B cell (primary cell): ENCODE measurements at regions not wholly inside any gene's neighbourhood (a gene's known extent, or its start where the extent isn't known, plus 50 kb on each side); places are given as distances from the start of the nearest gene placed in this dataset.

Source experiments
- ATAC-seq: fragments of 200-7000 bp; cut with Tn5 transposase; one replicate; pipeline ENCODE4 v1.10.0; 2021; ENCODE audit warnings: low read depth, mild to moderate bottlenecking, moderate number of reproducible peaks, moderate library complexity
- CTCF ChIA-PET: fragments of 350-600 bp; sonication (Branson Sonifier 250); formaldehyde crosslinking; loops from one replicate; lab custom pipeline; 2021; ENCODE audit warnings: antibody characterized with exemption, inconsistent platforms; lab: Charles Lee
- POLR2A ChIA-PET: fragments of 350-600 bp; sonication (Branson Sonifier 250); formaldehyde crosslinking; loops from one replicate; lab custom pipeline; 2021; ENCODE audit warnings: antibody characterized with exemption; lab: Charles Lee
- DNase-seq: peaks from one replicate; pipeline ENCODE4 v3.0.0; 2013
- H2AFZ ChIP-seq: 2 replicates; pipeline ENCODE4 v1.6.1; 2012; ENCODE audit warnings: mild to moderate bottlenecking, low read depth, low read length; ENCODE audit not compliant: insufficient read depth, poor library complexity, severe bottlenecking
- H3K27ac ChIP-seq, 2 donors: 1 replicate in 1 of 2; 2 replicates in 1 of 2; pipeline ENCODE4 v1.5.1; 2012 to 2013; ENCODE audit warnings: low read length in 2 of 2, mild to moderate bottlenecking in 2 of 2, moderate library complexity in 1 of 2
- H3K27me3 ChIP-seq, 4 experiments: fragments of 200-600 bp in 1 of 4; sonication (generic) in 1 of 4; replicated peaks in 1 of 4; 1 replicate in 2 of 4; 2 replicates in 2 of 4; pipeline versions ENCODE4 v1.6.1 to v1.7.0; 2013 to 2016; ENCODE audit warnings: low read length in 3 of 4, mild to moderate bottlenecking in 2 of 4, mixed read lengths in 1 of 4, moderate library complexity in 1 of 4; ENCODE audit not compliant: insufficient read depth in 4 of 4, control insufficient read depth in 3 of 4; ENCODE audit errors: control extremely low read depth in 1 of 4
- H3K36me3 ChIP-seq, 2 experiments: replicated peaks in 1 of 2; 1 replicate in 1 of 2; 2 replicates in 1 of 2; pipeline versions ENCODE4 v1.6.1 to v1.7.1; 2013; ENCODE audit warnings: low read length in 1 of 2; ENCODE audit not compliant: insufficient read depth in 2 of 2, control insufficient read depth in 1 of 2; ENCODE audit errors: control extremely low read depth in 1 of 2, extremely low read depth in 1 of 2
- H3K4me1 ChIP-seq, 2 donors: fragments of 200-600 bp in 1 of 2; sonication (generic) in 1 of 2; 1 replicate in 1 of 2; 2 replicates in 1 of 2; pipeline versions ENCODE4 v1.5.1 to v1.6.1; 2013 to 2017; ENCODE audit warnings: low read length in 2 of 2; ENCODE audit not compliant: control insufficient read depth in 2 of 2, insufficient read depth in 2 of 2
- H3K4me2 ChIP-seq: replicated peaks from 2 replicates; pipeline ENCODE3; 2012; ENCODE audit warnings: mild to moderate bottlenecking, low read depth, low read length; ENCODE audit not compliant: poor library complexity, severe bottlenecking
- H3K4me3 ChIP-seq, 5 experiments: fragments of 200-600 bp in 1 of 5; sonication (generic) in 1 of 5; 1 replicate in 3 of 5; 2 replicates in 2 of 5; pipeline versions ENCODE4 v1.5.1 to v1.7.0; 2011 to 2016; ENCODE audit warnings: low read length in 4 of 5, mild to moderate bottlenecking in 4 of 5, low read depth in 2 of 5, control low read depth in 1 of 5, moderate library complexity in 1 of 5; ENCODE audit not compliant: insufficient read depth in 1 of 5; ENCODE audit errors: control extremely low read depth in 1 of 5, extremely low read depth in 1 of 5
- H3K79me2 ChIP-seq: fragments of 200-600 bp; sonication (generic); one replicate; pipeline ENCODE4 v1.6.0; 2016; ENCODE audit warnings: low read length; ENCODE audit not compliant: control insufficient read depth, insufficient read depth
- H3K9ac ChIP-seq: fragments of 200-600 bp; sonication (generic); 2 replicates; pipeline ENCODE4 v1.6.1; 2017; ENCODE audit warnings: mild to moderate bottlenecking, low read length, moderate library complexity
- H3K9me3 ChIP-seq, 3 donors: one replicate each; pipeline versions ENCODE4 v1.6.1 to v1.7.1; 2013; ENCODE audit warnings: low read length in 2 of 3; ENCODE audit not compliant: control insufficient read depth in 2 of 3, insufficient read depth in 1 of 3; ENCODE audit errors: control extremely low read depth in 1 of 3
- H4K20me1 ChIP-seq: 2 replicates; pipeline ENCODE4 v1.6.0; 2012; ENCODE audit warnings: mild to moderate bottlenecking, low read length; ENCODE audit not compliant: insufficient read depth, control insufficient read depth, poor library complexity, severe bottlenecking
- H3K27ac Mint-ChIP-seq: one replicate; pipeline ENCODE4 v1.8.0; 2021; ENCODE audit warnings: mixed read lengths
- H3K27me3 Mint-ChIP-seq: one replicate; pipeline ENCODE4 v1.8.0; 2021; ENCODE audit warnings: mixed read lengths
- H3K4me1 Mint-ChIP-seq: one replicate; pipeline ENCODE4 v1.8.0; 2021; ENCODE audit warnings: mixed read lengths
- H3K4me3 Mint-ChIP-seq: one replicate; pipeline ENCODE4 v1.8.0; 2021; ENCODE audit warnings: mixed read lengths
- H3K9me3 Mint-ChIP-seq: one replicate; pipeline ENCODE4 v1.8.0; 2022; ENCODE audit warnings: mixed read lengths; ENCODE audit not compliant: insufficient read depth
- CTCF ChIP-seq: fragments of 200-600 bp; IDR thresholded peaks from one replicate; pipeline ENCODE4 v1.8.0; 2022; ENCODE audit warnings: antibody characterized with exemption, mild to moderate bottlenecking
- EZH2 ChIP-seq: IDR thresholded peaks from 2 replicates; pipeline ENCODE4 v1.6.1; 2012; ENCODE audit warnings: borderline replicate concordance, low read depth, mild to moderate bottlenecking, moderate library complexity, low read length; ENCODE audit not compliant: insufficient read depth, poor library complexity, severe bottlenecking
- WGBS: methylation state at CpG from one replicate; pipeline ENCODE4 v1.1.5; 2013; ENCODE audit warnings: missing lambda C conversion rate; ENCODE audit not compliant: insufficient coverage; 5-methylcytosine and 5-hydroxymethylcytosine counted together
- intact Hi-C: fragments of 100-400 bp; cut with micrococcal nuclease; formaldehyde crosslinking; loops from one replicate; pipeline ENCODE4 v1.10.0; 2022

- Histone ChIP-seq H3K27me3 (no peaks in the 10 kb centered on the region), H3K9ac (no peak overlapping the region), H3K36me3 (no peaks in the 10 kb centered on the region), H3K79me2 (no peaks in the 10 kb centered on the region), H3K4me2 (no peak overlapping the region), H3K4me3 (no peak overlapping the region), H3K9me3 (no peaks in the 10 kb centered on the region), H3K27ac (no peak overlapping the region), H2AFZ (no peak overlapping the region), H3K4me1 (no peaks in the 10 kb centered on the region), H4K20me1 (no peaks in the 10 kb centered on the region)
- no peak for TF ChIP-seq CTCF
- TF ChIP-seq EZH2, result no peak
- ChIA-PET CTCF (no interaction called here), POLR2A (no interaction called here)
- intact Hi-C loops, result no loop called here
- Mint-ChIP-seq H3K4me3 (no peak overlapping the region), H3K4me1 (no peaks in the 10 kb centered on the region), H3K27me3 (peaks cover 22% of the 10 kb centered on the region), H3K9me3 (no peaks in the 10 kb centered on the region), H3K27ac (no peak overlapping the region)
- no peak for ATAC-seq
- no peak for DNase-seq
- 82% methylated on average over 2 of the region's 4 CpGs for WGBS
These were observed 108.8 kb upstream of the WDR11 start for GRCh38 chr10:120742373-120742772.

- intact Hi-C loops, result no loop called here
- ATAC-seq, result no peak
- 96% methylated on average over 4 of the region's 5 CpGs for WGBS
- Mint-ChIP-seq H3K9me3 (no peaks in the 10 kb centered on the region), H3K4me1 (no peaks in the 10 kb centered on the region), H3K27ac (no peak overlapping the region), H3K27me3 (peaks cover 22% of the 10 kb centered on the region), H3K4me3 (no peak overlapping the region)
- no peaks in the 10 kb centered on the region for H3K9me3 ChIP-seq
- no peaks in the 10 kb centered on the region for H3K27me3 ChIP-seq
- H3K27ac ChIP-seq, result no peak overlapping the region
- H3K4me3 ChIP-seq, result no peak overlapping the region
- TF ChIP-seq EZH2 (no peak), CTCF (no peak)
- H4K20me1 ChIP-seq, result no peaks in the 10 kb centered on the region
- no peaks in the 10 kb centered on the region for H3K79me2 ChIP-seq
- H3K4me1 ChIP-seq, result no peaks in the 10 kb centered on the region
- no peak overlapping the region for H3K9ac ChIP-seq
- ChIA-PET POLR2A (interaction anchor here (0.6 kb wide), 1 partner anchor 44 kb away, joined by 5 read pairs; no protein-coding TSS in a partner anchor), CTCF (interaction anchor here (1.3 kb wide), 1 partner anchor 9 kb away, joined by 4 read pairs; no protein-coding TSS in a partner anchor)
- no peak for DNase-seq
- H3K4me2 ChIP-seq, result no peak overlapping the region
- no peaks in the 10 kb centered on the region for H3K36me3 ChIP-seq
- no peak overlapping the region for H2AFZ ChIP-seq
These were observed 107.1 kb upstream of the WDR11 start for GRCh38 chr10:120744040-120744439.
